Fibroblast of skin of back (primary cell): ENCODE measurements at regions not wholly inside any gene's neighbourhood (a gene's known extent, or its start where the extent isn't known, plus 50 kb on each side); places are given as distances from the start of the nearest gene placed in this dataset.
"Not testable (repeated sequence)": the region's sequence is repeated elsewhere in the genome, so short reads cannot be mapped to it uniquely, and the experiment has no call there.

Experiments used
- DNase-seq: peaks from one replicate; pipeline ENCODE4 v3.0.0-alpha.2; 2013

- DNase-seq: no peak
Measured at GRCh38 chr2:171266102-171266501, 105.4 kb upstream of the TLK1 start.

GRCh38 chr2:171261529-171261928, 100.8 kb upstream of the TLK1 start:
- not testable (repeated sequence) for DNase-seq

- no peak for DNase-seq
Measured at GRCh38 chr2:171260471-171261424, 100.1 kb upstream of the TLK1 start.

- no peak for DNase-seq
Measured at GRCh38 chr2:171254666-171255065, 94.0 kb upstream of the TLK1 start.

DNA sequence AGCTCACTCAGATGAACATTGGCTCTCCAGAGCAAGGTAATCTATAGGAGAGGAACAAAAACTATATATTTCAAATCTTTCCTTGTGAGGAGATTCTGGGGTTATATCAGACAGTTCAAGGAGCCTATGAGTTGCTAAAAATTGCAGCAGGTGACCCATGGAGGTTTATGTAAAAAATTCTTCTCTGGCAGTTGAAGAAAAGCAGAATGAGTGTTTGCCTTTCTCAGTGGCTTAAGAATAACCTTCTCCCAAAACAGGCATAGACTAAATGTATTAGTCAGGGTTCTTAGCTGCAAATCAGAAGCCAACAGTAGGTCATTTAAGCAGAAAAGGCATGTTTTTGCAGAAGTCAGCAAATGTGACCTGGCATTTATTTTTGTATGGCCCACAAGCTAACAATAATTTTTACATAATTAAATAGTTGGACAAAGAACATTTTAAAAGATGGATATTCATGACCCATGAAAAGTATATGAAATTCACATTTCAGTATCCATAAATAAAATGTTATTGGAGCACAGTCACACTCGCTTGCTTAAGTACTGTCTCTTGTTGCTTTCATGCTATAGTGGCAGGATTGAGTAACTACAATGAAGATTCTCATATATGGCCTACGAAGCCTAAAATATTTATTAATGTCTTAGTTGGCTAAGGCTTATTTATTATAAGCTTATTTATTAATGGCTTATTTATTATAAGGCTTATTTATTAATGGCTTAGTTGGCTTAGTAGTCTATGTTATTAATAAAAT, 93.4 kb upstream of the TLK1 start:
- DNase-seq: no peak

- no peak for DNase-seq
Measured at GRCh38 chr2:171253279-171253678, 92.6 kb upstream of the TLK1 start.

DNA sequence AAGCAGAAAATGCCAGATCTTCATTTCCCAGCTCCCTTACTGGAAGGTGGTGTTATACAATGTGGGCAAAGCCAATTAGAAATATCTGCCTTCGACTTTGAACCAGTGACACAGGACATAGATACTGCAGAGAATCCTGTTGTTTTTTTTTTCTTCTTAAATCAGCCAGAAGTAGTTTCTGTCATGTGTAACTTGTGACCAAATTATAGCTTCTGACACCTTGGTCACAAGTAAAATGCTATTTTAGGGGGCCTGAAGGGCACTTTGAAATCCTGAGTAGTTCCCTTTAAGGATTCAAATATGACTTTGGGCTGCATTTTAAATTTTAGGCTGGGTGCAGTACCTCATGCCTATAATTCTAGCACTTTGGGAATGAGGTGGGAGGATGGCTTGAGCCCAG, 89.0 kb upstream of the TLK1 start:
- no peak for DNase-seq

DNA sequence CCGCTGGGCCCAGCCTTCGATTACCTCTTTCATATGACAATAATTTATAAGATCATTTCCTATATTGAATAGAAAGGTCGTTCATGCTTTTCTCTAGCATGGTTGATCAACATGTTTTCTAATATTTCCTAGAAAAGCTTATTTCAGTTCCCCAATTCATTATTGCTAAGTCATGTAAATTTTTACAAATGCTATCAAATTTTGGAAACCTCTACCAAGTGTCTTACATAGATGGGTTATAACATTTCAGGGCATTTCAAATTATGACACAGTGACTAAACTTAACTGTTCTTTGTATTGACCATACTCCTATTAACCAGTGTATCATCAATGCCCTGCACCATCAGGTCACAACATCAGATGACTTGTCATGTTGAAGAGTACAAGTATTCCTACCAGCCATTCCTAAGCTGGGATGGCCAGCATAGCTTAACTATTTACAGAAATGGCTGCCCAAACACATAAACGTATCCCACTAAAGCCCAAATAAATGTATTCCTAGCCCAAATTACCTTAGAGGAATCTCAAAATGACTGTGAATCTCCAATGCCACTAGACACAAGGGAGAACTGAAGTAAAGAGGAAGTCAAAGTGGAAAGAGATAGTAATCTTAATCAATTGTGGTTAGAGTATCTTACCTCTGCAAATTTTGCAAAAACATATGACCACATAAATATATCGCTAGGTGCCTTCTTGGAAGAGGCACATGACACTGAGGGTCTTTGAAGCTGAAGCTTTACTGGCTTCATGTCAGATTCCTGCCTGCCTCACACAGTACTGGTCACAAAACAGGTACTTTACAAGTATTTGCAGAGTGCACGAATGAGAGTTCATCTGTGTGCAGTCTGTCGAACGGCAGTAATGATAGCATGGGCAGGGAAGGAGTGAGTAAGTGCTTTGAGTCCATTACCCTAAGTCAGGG, 87.3 kb upstream of the TLK1 start:
- DNase-seq: no peak

DNA sequence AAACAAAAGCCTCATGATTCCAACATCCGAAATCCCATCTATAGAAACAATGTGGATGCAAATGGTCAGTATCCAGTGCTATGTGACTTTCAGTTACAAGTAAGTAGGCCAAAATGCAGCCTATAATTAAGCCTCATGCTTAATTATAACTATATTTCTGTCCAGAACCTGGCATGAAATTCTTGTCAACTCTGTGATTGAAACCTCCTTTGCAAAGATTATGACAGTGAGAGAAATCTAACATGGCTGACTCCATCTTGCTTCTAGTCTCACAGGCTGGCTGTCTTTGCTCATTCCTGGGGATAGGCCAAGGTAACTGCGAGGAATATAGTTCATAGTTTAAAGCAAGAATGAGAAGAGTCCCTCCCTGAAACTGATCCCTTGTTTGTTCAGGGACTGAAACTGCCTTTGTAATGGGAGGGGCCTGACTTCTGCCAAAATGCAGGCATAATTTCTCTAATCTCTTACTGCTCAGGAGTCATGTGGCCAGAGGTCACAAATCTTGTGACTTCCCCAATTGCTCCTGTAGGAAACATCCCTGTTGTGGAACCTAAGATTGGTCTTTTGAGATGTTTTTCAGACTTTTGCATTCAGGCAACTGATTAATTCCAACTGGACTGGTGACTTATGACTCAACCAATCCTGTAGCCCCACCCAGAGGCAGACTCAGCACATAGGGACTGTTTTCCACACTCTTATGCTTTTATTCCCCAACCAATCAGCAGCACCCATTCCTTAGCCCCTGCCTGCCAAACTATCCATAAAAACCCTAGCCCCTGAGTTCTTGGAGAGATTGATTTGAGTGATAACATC, 84.5 kb upstream of the TLK1 start:
- peak; percentile 46 for DNase-seq

DNA sequence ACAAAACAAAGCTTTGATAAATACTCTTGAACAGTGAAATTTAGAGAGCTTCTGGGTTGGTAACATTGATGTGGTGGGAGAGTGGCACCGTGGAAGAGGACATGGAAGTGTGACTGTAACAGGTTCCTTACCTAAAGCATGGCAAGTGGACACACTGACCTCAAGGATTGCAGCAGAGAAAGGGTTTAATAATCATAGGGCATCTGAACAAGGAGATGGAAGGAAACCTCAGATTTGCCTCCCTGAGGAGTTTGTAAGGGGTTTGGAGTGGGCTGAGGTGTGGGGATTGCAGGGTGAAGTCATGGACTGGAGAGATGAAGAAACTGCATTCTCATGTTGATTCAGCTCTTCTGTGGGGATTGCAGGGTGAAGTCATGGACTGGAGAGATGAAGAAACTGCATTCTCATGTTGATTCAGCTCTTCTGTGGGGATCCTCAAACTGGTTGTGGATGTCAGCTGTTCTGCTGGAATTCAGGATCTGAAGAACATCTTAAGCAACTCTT, 83.8 kb upstream of the TLK1 start:
- DNase-seq: peak; percentile 60

GRCh38 chr2:171241771-171242170, 81.1 kb upstream of the TLK1 start:
- DNase-seq: no peak

- DNase-seq: no peak
Measured at GRCh38 chr2:171238946-171239345, 78.3 kb upstream of the TLK1 start.

DNA sequence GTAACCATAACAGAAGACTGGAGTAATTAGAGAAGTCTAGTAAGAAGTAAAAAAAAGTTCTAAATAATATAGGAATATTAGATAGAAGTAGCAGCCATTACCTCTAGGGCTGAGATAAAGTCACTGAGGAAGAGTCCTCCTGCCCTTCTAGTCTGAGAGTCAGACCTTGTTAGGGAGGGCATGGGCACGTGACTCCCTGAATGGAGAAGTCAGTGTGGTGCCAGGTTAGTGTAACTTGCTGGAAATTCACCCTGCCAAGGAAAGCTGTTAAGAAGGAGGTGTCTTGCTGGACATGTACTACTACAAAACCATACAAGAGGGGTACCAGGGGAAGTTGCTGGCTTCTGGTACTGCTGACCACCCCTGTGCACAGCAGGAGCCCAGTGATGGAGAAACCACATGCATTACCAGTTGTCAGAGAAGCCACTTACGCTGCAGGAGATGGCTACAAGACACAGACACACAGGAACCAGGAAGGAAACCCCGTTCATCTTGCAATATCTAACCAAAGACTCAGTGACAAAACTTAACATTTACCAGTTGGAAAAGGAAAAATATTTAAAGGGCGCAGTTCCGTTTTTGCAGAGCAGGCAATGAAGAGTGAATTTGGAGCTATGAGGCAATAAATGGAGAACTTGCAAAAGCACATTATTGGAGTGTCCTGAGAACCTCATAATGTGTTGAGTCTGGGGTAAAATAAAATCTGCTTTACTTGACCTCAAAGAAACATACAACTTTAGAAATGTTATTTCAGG, 77.2 kb upstream of the TLK1 start:
- no peak for DNase-seq

DNA sequence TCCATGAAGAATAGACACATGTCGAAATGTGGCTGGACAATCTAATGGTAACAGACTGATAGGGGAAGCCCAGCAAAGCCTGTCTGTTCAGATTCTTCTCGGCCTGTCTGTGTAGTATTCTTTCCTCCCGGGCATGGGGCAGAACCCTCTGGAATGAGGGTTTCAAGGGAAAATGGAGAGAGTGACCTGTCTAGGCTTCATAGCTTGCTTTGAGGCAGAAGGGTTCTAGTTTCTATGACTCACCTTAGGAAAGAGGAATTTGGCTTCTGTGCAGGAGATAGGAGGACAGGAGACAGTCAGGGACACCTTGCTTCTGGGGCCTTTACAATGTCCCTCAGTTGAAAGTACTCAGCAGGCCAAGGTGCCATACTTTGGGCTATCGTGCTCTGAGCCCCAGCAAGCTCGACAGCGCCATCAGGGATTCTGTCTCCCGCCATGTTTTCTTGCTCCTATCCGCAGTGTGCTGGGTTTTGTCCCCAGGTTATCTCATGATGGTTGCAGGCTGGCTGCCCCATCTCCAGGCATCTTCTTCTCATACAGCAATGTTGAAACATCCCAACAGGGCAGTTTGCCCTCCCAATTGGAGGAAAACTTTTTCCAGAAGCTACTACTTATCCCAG, 74.7 kb upstream of the TLK1 start:
- no peak for DNase-seq

DNA sequence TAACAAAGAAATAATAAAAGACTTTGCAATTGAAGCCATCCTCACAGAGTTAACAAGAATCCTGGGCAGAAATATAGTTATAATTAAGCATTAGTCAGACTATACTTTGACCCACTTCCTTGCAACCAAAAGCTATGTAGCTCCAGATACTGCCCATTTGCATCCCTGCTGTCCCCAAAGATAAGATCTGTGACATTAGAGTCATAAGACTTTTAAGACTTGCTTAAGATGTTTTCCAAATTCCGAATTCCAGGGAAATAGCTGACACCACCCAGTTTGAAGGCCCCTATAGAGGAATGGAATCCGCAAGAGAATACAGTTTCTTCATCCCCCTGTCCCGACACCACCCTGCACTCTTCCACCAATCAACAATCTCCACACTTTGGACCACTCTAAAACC, 69.5 kb upstream of the TLK1 start:
- DNase-seq: no peak

- no peak for DNase-seq
Measured at GRCh38 chr2:171228826-171229225, 68.1 kb upstream of the TLK1 start.

GRCh38 chr2:171227066-171227782, 66.5 kb upstream of the TLK1 start:
- DNase-seq: no peak

DNA sequence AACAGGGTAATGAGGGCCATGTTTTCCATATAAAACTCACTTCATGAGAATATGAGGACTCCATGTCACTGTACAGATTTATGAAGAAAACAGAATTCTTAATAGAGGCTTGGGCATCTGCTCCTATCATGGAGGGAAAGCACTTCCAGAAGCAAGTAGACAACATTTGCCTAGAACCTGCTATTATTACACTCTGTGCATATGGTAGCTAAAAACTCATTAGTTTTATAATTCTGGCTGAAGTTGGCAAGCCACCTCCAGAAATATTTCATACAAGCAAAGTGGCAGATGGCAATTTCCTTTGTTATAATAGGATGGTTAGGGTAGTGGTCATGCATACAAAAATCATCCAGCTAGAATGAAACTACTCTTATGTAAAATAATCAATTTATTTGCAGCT, 65.8 kb upstream of the TLK1 start:
- DNase-seq: no peak

DNA sequence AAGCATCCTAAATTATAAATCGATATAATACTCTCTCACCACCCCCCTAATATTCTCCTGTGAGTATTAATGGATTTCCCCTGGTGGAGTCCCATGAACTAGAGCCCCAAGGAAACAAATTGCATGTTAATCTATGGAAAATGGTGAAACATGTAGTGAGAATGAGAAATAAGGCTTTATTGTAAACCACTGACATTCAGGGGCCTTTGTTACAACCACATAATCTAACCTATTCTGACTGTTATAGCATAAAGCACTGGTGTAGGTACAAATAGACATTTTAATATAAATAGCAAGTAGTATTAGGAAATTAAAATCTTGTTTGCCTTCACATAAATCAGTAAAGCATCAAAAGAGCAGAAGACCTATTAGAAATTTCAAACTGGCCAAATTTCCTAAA, 65.3 kb upstream of the TLK1 start:
- DNase-seq: no peak
